Heart right ventricle (tissue), 16 donors: ENCODE measurements at regions not wholly inside any gene's neighbourhood (a gene's known extent, or its start where the extent isn't known, plus 50 kb on each side); places are given as distances from the start of the nearest gene placed in this dataset.
"Not testable (repeated sequence)": the region's sequence is repeated elsewhere in the genome, so short reads cannot be mapped to it uniquely, and the experiment has no call there.

Experiments
- ATAC-seq, 8 donors: fragments of 200-7000 bp; cut with Tn5 transposase; one replicate each; pipeline ENCODE4 v1.9.1; 2020; ENCODE audit warnings: mild to moderate bottlenecking in 8 of 8, moderate library complexity in 8 of 8, moderate number of reproducible peaks in 1 of 8
- DNase-seq, 2 donors: peaks; one replicate each; pipeline ENCODE4 v3.0.0-alpha.2; 2020
- H3K27ac ChIP-seq, 10 donors: fragments of 200-600 bp; sonication (generic) in 2 of 10; one replicate each; pipeline versions ENCODE4 v1.5.0 to v1.8.0; 2020 to 2022; ENCODE audit warnings: mild to moderate bottlenecking in 3 of 10
- H3K27me3 ChIP-seq, 7 donors: fragments of 200-600 bp; one replicate each; pipeline ENCODE4 v1.8.0; 2021 to 2022; ENCODE audit warnings: mild to moderate bottlenecking in 2 of 7
- H3K36me3 ChIP-seq, 9 donors: fragments of 200-600 bp; sonication (generic) in 1 of 9; one replicate each; pipeline versions ENCODE4 v1.5.0 to v1.8.0; 2020 to 2022; ENCODE audit warnings: mild to moderate bottlenecking in 2 of 9
- H3K4me1 ChIP-seq, 9 donors: fragments of 200-600 bp; sonication (generic) in 1 of 9; one replicate each; pipeline versions ENCODE4 v1.5.0 to v1.8.0; 2020 to 2022; ENCODE audit warnings: mild to moderate bottlenecking in 4 of 9
- H3K4me3 ChIP-seq, 10 donors: fragments of 200-600 bp; sonication (generic) in 2 of 10; one replicate each; pipeline versions ENCODE4 v1.5.0 to v1.8.0; 2020 to 2022; ENCODE audit warnings: mild to moderate bottlenecking in 7 of 10, moderate library complexity in 2 of 10
- H3K9me3 ChIP-seq, 11 donors: fragments of 200-600 bp in 10 of 11; sonication (generic) in 2 of 11; one replicate each; pipeline versions ENCODE4 v1.5.0 to v1.8.0; 2013 to 2022; ENCODE audit warnings: mild to moderate bottlenecking in 2 of 11, control low read depth in 1 of 11, moderate library complexity in 1 of 11
- CTCF ChIP-seq, 9 donors: fragments of 200-600 bp; sonication (generic) in 2 of 9; IDR thresholded peaks; one replicate each; pipeline versions ENCODE4 v1.5.0 to v1.8.0; 2021 to 2022; ENCODE audit warnings: antibody characterized with exemption in 9 of 9, mild to moderate bottlenecking in 5 of 9, moderate library complexity in 1 of 9
- WGBS, 2 donors: extraction: QIAGEN DNeasy Blood & Tissue Kit; methylation state at CpG; one replicate each; pipeline ENCODE4 v1.1.7; 2013; ENCODE audit warnings: inconsistent platforms in 1 of 2; 5-methylcytosine and 5-hydroxymethylcytosine counted together
- intact Hi-C, 10 donors: fragments of 100-400 bp; cut with DNase I; formaldehyde crosslinking; loops; one replicate each; pipeline versions ENCODE4 v1.11.1 to v1.14.2; 2022
- donor health status: Arrhythmogenic right ventricular cardiomyopathy.
- donor health status: ischemic (EF 13 %, LVEDD 7.1; RV severe dilation, severe dysfunction).
- donor health status: healthy with polysubstance abuse.
- donor health status: DM: no; HTN: yes; CAD: no.
- donor health status: DM: no; HTN: no; CAD: no.
- donor health status: ischemic (EF 25% LVEDD 6.9; RV normal size, moderate dysfunction).
- donor health status: ischemic (EF 25% LVEDD 5.7; RV mildly dilated, moderate dysfunction).
- donor health status: healthy.
- donor health status: DM: yes; HTN: yes; CAD: no.
- donor health status: Ischemic cardiomyopathy.
- donor health status: ischemic (EF 35%, LVEDD 5.7; RV mildly dilated, moderate dysfunction).
- donor health status: nonischemic (EF 11% LVEDD 7.7; RV severe dilation, severe dysfunction).
- donor health status: DM: yes; HTN: yes; CAD: no.
- donor health status: PGD.
- donor health status: ischemic (EF 29% LVEDD 5.4; RV normal size, mild dysfunction).
- donor health status: nonischemic (EF 23%, LVEDD 6.1; RV moderate dilation, normal function).

GRCh38 chr15:22250501-22251290 lies 170.4 kb downstream of the OR4M2 start:
- H3K27me3 ChIP-seq: peaks cover 0 to 40% (median 4%) of the 10 kb centered on the region in 7 donors
- peaks cover 0 to 11% (median 0%) of the 10 kb centered on the region in 11 donors for H3K9me3 ChIP-seq
- H3K27ac ChIP-seq, H3K4me3 ChIP-seq, intact Hi-C loops, H3K36me3 ChIP-seq, DNase-seq: not testable (repeated sequence)
- peak in 1 of 8 donors; percentile 27 for ATAC-seq
- H3K4me1 ChIP-seq: peaks cover 0 to 11% (median 0%) of the 10 kb centered on the region in 9 donors
- 69 to 73% methylated on average over 18 of the region's 18 CpGs for WGBS, 2 donors

DNA sequence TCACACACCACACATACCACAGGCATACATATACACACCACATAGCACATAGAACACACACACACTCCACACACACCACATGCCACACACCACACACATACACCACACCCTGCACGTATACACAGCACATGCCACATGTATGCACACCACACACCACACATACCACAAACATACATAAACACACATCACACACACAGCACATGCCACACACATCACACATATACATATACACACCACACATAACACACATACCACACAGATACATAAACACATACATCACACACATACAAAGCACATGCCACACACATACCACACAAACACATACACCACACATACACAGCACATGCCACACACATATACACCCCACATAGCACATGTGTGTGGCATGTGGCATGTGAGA lies 171.1 kb downstream of the OR4M2 start:
- peak in 1 of 8 donors; percentile 20 for ATAC-seq
- no peak for TF ChIP-seq CTCF (IDR thresholded peaks at IDR 0.05)
- no peak overlapping the region for H3K27ac ChIP-seq
- peaks cover 0 to 47% (median 8%) of the 10 kb centered on the region in 7 donors for H3K27me3 ChIP-seq
- no peak overlapping the region for H3K4me3 ChIP-seq
- 59 to 73% methylated on average over 1 of the region's 1 CpG for WGBS, 2 donors
- peaks cover 0 to 6% (median 0%) of the 10 kb centered on the region in 11 donors for H3K9me3 ChIP-seq
- intact Hi-C loops: no loop called here
- DNase-seq: no peak
- peaks cover 0 to 11% (median 0%) of the 10 kb centered on the region in 9 donors for H3K4me1 ChIP-seq
- no peaks in the 10 kb centered on the region for H3K36me3 ChIP-seq

GRCh38 chr15:22252047-22252446 lies 171.7 kb downstream of the OR4M2 start:
- H3K4me1 ChIP-seq: peaks cover 0 to 11% (median 0%) of the 10 kb centered on the region in 9 donors
- intact Hi-C loops, H3K9me3 ChIP-seq, H3K4me3 ChIP-seq, DNase-seq, H3K27ac ChIP-seq, H3K36me3 ChIP-seq, ATAC-seq: not testable (repeated sequence)
- 58 to 59% methylated on average over 4 of the region's 4 CpGs for WGBS, 2 donors
- peaks cover 0 to 54% (median 8%) of the 10 kb centered on the region in 7 donors for H3K27me3 ChIP-seq

DNA sequence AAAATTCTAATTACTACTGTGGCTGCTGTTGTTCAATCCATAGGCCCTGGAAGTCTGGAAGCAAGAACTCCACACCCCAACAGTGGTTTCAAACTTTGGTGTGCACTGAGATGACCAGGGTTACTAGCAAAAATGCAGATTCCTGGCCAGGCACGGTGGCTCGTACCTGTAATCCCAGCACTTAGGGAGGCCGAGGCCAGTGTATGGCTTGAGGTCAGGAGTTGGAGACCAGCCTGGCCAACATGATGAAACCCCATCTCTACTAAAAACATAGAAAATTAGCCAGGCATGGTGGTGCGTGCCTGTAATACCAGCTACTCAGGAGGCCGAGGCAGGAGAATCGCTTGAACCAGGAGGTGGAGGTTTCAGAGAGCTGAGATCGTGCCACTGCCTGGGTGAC lies 172.2 kb downstream of the OR4M2 start:
- WGBS, 2 donors: 79% methylated on average over 7 of the region's 7 CpGs
- DNase-seq, H3K9me3 ChIP-seq, ATAC-seq, H3K4me3 ChIP-seq, H3K36me3 ChIP-seq, intact Hi-C loops, H3K27ac ChIP-seq: not testable (repeated sequence)
- Histone ChIP-seq H3K27me3 (peaks cover 0 to 56% (median 8%) of the 10 kb centered on the region in 7 donors), H3K4me1 (peaks cover 0 to 11% (median 0%) of the 10 kb centered on the region in 9 donors)

DNA sequence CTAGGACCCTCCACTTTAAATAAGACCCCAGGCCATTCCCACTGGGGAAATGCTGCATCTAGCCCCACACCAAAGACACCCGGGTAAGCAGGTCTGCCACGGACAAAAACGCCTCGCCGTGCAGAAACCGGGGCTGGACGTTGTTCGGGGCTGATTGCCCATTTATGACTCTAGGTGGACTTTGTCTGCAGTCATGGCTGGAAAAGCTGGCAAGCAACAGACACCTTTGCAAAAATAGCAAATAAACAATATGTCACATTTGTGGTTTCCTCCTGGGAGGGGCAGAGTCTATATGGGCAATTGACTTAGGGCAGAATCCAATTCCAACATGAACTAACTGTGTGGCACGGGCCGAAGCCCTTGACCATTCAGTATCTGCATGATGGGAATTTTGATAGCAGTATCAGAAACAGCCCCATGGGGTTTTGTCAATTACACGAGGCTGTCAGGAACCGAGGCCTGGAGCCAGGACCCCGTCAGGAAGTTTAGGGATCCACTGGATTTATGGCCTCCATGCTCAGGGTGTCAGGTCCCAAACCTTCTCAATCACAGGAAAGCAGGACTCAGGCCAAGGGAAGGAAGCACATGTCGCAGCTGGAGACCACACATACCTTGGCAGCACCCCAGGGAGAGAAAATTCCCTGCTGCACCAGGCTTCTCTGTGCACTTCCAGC lies 172.8 kb downstream of the OR4M2 start:
- peaks cover 0 to 50% (median 8%) of the 10 kb centered on the region in 7 donors for H3K27me3 ChIP-seq
- WGBS, 2 donors: 70% methylated on average over 14 of the region's 14 CpGs
- H3K9me3 ChIP-seq, H3K36me3 ChIP-seq, H3K4me3 ChIP-seq, H3K27ac ChIP-seq, ATAC-seq, intact Hi-C loops, DNase-seq: not testable (repeated sequence)
- peaks cover 0 to 11% (median 0%) of the 10 kb centered on the region in 9 donors for H3K4me1 ChIP-seq

- WGBS, 2 donors: 51 to 60% methylated on average over 8 of the region's 8 CpGs
- peaks cover 0 to 47% (median 11%) of the 10 kb centered on the region in 7 donors for H3K27me3 ChIP-seq
These were observed 173.5 kb downstream of the OR4M2 start for GRCh38 chr15:22253676-22254408.

DNA sequence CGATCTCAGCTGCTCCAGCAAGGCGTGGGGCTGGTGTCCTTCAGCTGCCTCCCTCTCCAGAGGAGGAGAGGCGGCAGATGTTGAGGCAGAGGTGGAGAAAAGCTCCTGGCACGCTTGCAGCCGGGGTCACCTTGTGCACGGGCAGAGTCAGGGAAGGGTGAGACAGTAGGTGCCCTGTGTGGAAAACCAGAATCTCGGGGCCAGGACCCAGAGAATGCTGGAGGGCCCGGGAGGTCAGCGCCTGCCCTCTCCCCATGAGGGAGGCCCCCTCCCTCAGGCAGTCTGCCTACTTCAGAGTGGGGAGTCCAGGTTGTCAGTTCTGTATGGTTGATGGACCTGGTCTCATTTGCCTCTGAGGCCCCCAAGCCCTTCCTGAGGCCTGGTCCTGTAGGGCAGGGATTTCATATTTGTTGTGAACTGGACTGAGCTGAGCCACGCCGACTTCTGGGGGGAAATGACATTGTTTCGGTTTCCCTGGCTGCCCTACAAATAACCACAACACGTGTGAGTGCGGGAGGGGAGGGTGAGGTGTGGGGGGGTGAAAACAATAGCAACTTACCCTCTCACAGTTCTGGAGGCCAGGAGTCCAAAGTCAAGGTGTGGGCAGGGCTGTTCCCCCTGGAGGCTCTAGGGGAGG lies 174.2 kb downstream of the OR4M2 start:
- DNase-seq, H3K36me3 ChIP-seq, ATAC-seq, intact Hi-C loops, H3K4me3 ChIP-seq, H3K9me3 ChIP-seq, H3K27ac ChIP-seq: not testable (repeated sequence)
- Histone ChIP-seq H3K27me3 (peaks cover 0 to 51% (median 11%) of the 10 kb centered on the region in 7 donors), H3K4me1 (peaks cover 0 to 11% (median 0%) of the 10 kb centered on the region in 9 donors)
- 63 to 70% methylated on average over 14 of the region's 14 CpGs for whole genome bisulfite sequencing, 2 donors

More at GRCh38 chr15:22253676-22254408, 173.5 kb downstream of the OR4M2 start:
- TF ChIP-seq CTCF (IDR thresholded peaks at IDR 0.05): no peak
- Histone ChIP-seq H3K4me1 (peaks cover 0 to 11% (median 0%) of the 10 kb centered on the region in 9 donors), H3K36me3 (no peaks in the 10 kb centered on the region), H3K4me3 (no peak overlapping the region), H3K27ac (no peak overlapping the region), H3K9me3 (peaks cover 0 to 8% (median 0%) of the 10 kb centered on the region in 11 donors)
- ATAC-seq: peak in 1 of 8 donors; percentile 18
- intact Hi-C loops: no loop called here
- no peak for DNase-seq

GRCh38 chr15:22255606-22256005 lies 175.3 kb downstream of the OR4M2 start:
- intact Hi-C loops, DNase-seq: not testable (repeated sequence)
- WGBS, 2 donors: 71 to 73% methylated on average over 7 of the region's 7 CpGs

More at GRCh38 chr15:22255606-22256005, 175.3 kb downstream of the OR4M2 start:
- H3K9me3 ChIP-seq, H3K4me3 ChIP-seq, ATAC-seq, H3K27ac ChIP-seq, H3K36me3 ChIP-seq: not testable (repeated sequence)
- Histone ChIP-seq H3K4me1 (peaks cover 0 to 11% (median 0%) of the 10 kb centered on the region in 9 donors), H3K27me3 (peaks cover 0 to 61% (median 12%) of the 10 kb centered on the region in 7 donors)
